HG02852 (cell line): ENCODE measurements at regions not wholly inside any gene's neighbourhood (a gene's known extent, or its start where the extent isn't known, plus 50 kb on each side); places are given as distances from the start of the nearest gene placed in this dataset.

Experiments used
- ATAC-seq: cut with Tn5 transposase; IDR thresholded peaks from one replicate; pipeline ENCODE4 v1.9.1; 2021; ENCODE audit warnings: mild to moderate bottlenecking, moderate library complexity; ENCODE audit not compliant: unreplicated experiment

DNA sequence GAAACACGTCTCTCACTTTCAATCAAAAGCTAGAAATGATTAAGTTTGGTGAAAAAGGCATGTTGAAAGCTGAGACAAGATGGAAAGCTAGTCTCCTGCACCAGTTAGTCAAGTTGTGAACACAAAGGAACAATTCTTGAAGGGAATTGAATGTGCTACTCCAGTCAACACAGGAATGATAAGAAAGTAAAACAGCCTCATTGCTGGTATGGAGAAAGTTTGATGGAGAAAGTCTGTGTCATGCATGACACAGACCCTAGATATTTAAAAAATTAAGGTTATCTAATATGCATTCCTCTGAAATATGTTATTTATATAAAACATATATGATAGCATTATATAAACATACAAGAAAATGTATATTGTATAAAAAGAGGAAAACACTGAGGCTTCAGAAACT is 699.4 kb upstream of the FZD8 start:
- no peak for ATAC-seq

DNA sequence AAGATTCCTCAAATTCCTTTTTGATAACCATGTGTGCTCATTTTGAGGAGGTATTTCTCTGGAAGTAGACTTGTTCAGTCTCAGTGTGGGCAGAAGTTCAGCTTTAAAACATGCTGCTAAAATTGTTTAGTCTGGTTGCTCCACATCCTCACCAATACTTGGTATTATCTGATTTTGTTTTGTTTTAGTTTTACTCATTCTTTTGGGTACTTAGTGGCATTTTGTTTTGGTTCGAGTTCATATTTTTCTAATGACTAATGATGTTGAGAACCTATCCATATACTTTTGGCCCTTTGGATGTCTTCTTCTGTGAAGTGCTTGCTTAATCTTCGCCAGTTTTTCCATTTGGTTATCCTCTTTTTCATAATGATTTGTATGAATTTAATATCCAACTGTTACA is 694.2 kb upstream of the FZD8 start:
- no peak for ATAC-seq

- no peak for ATAC-seq
Observed at GRCh38 chr10:36333446-36333845, 691.4 kb upstream of the FZD8 start.

DNA sequence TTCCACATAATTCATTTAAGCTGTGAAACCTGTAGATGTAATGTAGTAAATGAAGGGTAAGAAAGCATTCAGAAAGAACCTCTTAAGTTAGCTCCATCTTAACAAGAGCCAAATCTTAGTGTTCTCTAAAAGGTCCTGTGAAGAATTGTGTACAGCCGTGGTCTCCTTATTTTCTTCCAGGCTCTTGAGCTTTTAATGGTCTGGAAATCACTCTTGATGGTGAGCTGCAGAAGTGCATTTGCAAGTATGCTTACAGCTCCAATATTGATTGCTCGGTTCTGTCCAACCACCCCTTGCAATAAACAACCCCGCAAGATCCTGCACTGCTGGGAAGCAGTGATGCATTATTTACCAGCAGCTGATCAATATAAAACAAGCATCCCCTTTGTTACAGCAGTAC is 690.8 kb upstream of the FZD8 start:
- ATAC-seq: no peak

DNA sequence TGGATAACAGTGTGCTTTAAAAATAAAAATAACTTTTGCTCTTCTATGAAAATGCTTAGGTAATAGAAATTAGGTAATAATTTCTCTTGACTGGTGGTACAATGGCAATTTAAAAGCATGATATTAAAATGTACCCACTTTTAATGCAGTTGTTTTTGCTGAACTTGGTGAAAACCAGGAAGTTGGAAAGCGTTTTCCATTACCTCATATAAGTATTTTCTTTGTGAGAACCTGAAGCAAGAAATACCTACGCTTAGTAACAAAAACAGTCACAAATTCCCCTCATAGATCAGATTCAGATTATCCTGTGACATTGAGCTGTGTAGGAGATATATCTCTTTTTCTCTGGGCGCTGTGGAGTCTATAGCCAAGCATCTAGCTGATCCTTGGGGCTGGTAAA is 689.0 kb upstream of the FZD8 start:
- ATAC-seq: no peak

DNA sequence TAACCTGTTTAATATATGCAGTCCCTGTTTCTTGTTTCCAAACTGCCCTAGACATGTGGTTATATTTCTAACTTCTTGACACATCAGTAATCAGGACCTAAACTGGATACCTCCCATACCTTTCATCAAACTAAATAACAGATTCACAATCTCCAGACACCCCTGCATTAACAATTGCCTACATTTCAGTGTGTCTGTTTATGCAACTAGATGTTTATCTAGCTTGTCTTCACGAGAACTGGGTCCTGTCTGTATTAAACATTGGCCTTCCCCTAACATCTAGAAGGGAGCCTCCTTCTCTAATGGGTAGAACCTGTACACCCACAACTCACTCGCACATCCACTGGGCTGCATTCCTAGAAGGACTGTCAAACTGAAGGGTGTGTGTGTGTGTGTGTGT is 683.7 kb upstream of the FZD8 start:
- ATAC-seq: no peak

DNA sequence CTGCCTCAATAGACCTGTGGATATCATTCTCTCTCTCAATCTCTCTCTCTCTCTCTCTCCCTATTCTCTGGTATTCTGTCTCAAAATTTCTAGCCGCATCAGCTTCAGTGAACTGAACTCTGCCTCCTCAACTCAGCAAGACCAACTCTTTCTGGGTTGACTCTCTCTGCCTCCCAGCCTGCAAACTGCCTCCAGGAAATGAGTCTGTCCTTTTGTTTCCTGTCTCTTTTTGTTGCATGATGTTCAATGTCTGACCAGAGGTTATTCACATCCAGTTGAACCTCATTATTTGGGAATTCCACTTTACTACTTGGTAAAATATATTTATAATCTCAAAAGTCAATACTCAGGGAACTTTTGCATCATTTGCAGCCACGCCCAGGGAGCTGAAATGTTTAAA is 682.7 kb upstream of the FZD8 start:
- no peak for ATAC-seq

- no peak for ATAC-seq
Observed at GRCh38 chr10:36313142-36313541, 671.0 kb upstream of the FZD8 start.

GRCh38 chr10:36303896-36304295 is 661.8 kb upstream of the FZD8 start:
- ATAC-seq: no peak

- no peak for ATAC-seq
Observed at GRCh38 chr10:36302086-36302485, 660.0 kb upstream of the FZD8 start.

DNA sequence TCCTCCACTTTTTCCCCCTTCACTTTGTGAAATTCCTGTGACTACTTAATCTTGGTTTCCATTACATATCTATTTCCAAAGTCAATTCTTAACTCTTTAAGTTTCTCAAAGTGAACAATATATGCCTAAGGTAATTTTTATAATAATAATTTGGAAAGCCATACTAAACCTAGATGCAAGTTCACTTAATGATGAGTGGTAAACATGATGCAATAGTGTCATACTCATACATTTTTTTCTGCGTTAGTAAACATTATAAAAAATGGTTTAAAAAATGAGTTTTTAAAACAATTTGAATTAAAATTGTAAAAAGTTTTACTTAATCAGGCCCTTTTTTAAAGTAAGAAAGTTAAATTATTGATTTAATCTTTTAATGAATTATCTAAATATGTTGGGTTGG is 659.4 kb upstream of the FZD8 start:
- ATAC-seq: no peak

DNA sequence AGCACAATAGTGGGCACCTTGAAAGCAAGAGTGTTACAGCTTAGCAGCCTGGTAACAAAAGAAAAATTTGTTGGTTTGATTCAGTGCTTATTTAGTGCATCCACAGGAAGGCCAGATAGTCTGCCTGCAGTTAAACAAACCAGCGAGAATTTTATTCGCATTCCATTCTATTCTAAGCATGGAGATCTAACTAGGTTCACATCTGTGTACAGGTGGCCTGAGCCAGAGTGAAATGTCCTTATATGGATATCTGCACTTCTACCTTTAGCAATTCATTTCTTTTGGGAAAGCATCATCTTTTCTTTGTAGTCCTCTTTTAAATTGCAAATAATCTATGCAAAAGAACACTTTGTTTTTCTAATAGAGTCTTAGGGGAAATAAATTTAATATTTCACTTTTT is 659.0 kb upstream of the FZD8 start:
- ATAC-seq: no peak

DNA sequence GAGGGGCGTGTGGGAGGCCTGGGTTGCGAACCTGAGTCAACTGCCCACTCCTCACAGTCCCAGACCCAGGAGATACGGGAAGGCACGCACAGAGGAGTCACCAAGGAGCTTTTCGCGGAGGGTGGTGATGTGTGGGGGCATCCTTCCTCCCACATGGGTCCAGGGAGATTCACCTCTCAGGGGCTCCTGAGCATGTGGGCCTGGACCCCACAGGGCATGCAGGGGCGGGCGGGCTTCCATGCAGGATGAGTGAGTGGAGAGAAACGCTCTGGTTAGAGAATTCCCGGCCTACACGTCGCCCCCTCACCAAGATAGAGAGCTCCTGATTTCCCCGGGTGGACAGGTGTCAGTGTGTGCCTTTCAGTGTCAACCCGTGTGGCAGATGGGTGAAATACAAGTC is 641.7 kb upstream of the FZD8 start:
- no peak for ATAC-seq

GRCh38 chr10:36281831-36282331 is 639.8 kb upstream of the FZD8 start:
- no peak for ATAC-seq

DNA sequence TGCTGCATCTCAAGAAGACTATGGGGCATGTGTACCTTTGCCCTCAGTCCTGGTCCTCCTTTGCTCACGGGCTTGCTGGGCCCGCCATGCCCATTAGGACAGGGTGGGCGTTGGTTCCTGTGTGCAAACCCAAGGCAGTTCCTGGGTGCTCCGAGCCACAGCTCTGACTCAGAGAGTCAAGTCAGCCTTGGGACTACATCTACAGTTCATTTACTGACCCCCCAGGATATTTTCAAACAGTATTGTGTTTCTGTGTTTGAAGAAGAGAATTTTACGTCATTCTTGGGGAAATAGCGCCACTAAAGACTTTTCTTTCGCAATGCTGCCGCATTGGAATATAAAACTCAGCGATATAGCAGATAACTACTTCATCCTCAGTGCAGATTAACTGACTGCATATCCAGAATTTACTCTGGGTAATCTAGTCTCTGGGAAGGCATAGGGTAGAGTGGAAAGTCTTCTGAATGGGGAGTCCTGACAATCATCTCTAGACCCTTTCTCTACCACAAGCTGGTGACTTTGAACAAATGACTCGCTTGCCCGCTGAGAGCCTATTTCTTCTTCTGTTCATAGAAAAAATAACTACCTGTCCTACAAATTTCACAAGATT is 638.9 kb upstream of the FZD8 start:
- no peak for ATAC-seq

DNA sequence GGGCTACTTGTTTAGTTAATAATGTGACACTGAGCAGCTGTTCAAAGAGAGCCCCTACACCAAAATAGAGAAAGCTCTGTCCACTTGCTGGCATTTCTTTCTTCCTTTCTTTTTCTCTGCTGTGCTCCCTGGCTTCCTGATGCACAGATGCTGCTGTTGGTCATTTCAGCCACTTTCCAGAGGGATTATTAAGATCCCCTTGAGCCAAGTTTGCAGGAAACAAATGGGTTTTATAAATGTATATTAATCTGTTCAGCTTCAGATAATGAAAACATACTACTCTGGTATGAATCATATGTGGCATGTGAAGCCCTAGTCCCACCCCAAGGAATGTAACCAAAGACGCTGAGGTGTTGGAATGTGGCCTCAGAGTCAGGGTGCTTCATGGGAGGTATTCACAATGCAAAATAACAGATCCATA is 638.2 kb upstream of the FZD8 start:
- ATAC-seq: no peak

DNA sequence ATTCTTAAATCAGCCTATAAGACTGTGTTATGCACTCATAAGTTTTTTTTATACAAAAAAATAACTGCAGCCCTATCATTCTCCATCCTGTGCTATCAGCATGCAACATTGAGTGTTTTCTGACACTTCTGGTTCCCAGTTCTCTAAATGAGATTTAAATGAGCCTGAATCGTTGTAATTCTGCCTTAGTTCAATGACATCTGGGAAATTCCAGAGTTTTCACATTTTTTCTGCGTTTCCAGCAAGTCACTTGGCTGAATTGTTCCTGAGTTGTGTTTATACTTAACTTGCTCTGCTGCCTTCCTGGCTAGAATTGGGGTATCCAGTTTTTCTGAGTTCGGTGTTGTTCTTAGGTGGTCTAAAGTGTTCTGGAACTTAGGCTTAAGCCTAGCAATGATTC is 636.1 kb upstream of the FZD8 start:
- ATAC-seq: no peak

DNA sequence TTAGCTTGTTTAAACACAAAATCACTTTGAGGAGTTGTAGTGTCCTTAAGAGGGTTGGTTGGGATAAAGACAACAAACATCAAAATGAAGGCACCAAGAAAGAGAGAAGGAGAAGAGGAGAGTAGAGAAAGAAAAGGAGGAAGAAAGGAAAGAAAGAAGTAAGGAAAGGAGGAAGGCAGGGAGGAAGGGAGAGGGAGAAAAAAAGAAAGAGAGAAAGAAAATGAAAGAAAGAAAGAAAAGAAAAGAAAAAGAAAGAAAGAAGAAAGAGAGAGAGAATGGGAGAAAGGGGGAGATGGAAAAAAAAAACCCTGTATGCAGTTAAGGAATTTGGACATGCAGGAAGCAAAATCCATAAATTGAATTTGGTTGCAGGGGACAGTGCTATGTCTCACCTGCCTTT is 635.4 kb upstream of the FZD8 start:
- ATAC-seq: no peak

GRCh38 chr10:36271627-36272340 is 629.7 kb upstream of the FZD8 start:
- ATAC-seq: no peak

- ATAC-seq: no peak
Observed at GRCh38 chr10:36269222-36269621, 627.1 kb upstream of the FZD8 start.

DNA sequence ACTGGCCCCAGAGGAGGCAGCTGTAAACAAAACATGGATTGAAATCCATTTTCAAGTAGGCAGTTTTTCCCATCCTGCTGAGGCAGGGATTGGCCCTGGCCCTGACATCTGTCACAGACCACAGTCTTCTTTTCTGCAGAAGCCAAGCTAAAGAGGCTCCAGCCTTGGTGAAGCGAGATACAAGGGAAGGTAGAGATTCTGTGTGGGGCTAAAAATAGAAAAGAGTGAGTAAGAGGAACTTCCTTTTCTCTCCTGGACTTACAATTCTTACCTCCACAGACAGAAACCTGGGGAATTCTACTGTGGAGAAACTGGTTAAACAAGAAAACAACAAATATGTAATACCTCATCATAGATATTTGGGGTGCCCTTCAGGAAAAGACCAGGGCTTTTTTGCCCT is 624.8 kb upstream of the FZD8 start:
- no peak for ATAC-seq

- ATAC-seq: no peak
Observed at GRCh38 chr10:36265741-36266140, 623.6 kb upstream of the FZD8 start.

DNA sequence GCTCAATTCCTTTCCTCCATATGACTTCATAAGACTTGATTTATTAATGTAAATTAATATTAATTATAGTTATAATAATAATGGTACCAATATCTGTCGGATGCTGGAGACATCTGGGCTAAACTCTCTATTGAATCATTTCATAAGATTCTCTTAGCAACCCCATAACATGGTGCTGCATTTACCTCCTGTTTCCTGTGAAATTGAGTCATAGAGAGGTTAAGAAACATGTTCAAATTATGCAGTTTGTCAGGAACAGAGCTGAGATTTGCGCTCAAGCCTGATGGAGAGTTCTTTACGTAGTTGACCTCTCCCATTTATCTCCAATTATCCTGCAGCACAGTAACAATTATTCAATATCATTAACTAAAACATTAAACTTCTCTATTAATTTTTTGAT is 621.8 kb upstream of the FZD8 start:
- ATAC-seq: no peak
